OCI-LY3 (cell line): ENCODE measurements at regions not wholly inside any gene's neighbourhood (a gene's known extent, or its start where the extent isn't known, plus 50 kb on each side); places are given as distances from the start of the nearest gene placed in this dataset.

ENCODE experiments used
- EZH2phosphoT487 ChIP-seq: fragments of 200-600 bp; shearing (Covaris generic); IDR thresholded peaks from 2 replicates; pipeline ENCODE4 v1.6.1; 2018; ENCODE audit warnings: antibody characterized with exemption, mixed run types, low read depth
- TF ChIP-seq, protein P1 (sequence below): fragments of 200-600, 300-600 bp; sonication (generic); IDR thresholded peaks from 2 replicates; pipeline ENCODE4 v1.5.1; 2014; ENCODE audit warnings: antibody characterized with exemption, low read length, low read depth

DNA sequence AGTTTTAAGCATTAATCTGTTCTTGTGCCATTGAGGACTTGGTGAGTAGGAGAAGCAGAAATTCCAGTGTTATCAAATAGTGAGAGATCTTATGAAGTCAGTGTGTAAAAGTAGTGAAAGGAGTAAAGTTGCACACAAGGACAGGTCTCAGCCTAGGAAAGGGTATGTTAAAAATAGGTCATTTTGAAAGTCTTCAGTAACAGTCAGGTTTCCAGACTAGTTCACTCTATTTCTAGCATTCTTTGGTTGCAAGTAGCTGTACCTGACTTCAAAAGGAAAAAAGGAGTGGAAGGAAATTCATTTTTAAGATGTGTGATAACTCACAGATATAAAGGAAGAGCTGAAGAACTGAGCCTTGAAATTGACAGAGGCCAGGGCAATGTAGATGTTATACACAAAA is 250.1 kb upstream of the SATB1 start:
- TF ChIP-seq, protein P1, sequence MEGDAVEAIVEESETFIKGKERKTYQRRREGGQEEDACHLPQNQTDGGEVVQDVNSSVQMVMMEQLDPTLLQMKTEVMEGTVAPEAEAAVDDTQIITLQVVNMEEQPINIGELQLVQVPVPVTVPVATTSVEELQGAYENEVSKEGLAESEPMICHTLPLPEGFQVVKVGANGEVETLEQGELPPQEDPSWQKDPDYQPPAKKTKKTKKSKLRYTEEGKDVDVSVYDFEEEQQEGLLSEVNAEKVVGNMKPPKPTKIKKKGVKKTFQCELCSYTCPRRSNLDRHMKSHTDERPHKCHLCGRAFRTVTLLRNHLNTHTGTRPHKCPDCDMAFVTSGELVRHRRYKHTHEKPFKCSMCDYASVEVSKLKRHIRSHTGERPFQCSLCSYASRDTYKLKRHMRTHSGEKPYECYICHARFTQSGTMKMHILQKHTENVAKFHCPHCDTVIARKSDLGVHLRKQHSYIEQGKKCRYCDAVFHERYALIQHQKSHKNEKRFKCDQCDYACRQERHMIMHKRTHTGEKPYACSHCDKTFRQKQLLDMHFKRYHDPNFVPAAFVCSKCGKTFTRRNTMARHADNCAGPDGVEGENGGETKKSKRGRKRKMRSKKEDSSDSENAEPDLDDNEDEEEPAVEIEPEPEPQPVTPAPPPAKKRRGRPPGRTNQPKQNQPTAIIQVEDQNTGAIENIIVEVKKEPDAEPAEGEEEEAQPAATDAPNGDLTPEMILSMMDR: no peak
- no peak for TF ChIP-seq EZH2phosphoT487
